ENCODE measurements at regions not wholly inside any gene's neighbourhood (a gene's known extent, or its start where the extent isn't known, plus 50 kb on each side); places are given as distances from the start of the nearest gene placed in this dataset.

- no peak for DNase-seq
These were observed 647.1 kb upstream of the ZWINT start for GRCh38 chr10:57008189-57008588.

- DNase-seq, result no peak
These were observed 630.6 kb upstream of the ZWINT start for GRCh38 chr10:56991591-56992069.

GRCh38 chr10:56975513-56975912 lies 614.5 kb upstream of the ZWINT start:
- DNase-seq, result no peak

GRCh38 chr10:56973766-56974165 lies 612.7 kb upstream of the ZWINT start:
- no peak for DNase-seq

- peak; percentile 5 for DNase-seq
These were observed 582.2 kb upstream of the ZWINT start for GRCh38 chr10:56943221-56943755.

GRCh38 chr10:56934515-56934914 lies 573.5 kb upstream of the ZWINT start:
- DNase-seq, result no peak

- peak; percentile 19 for DNase-seq
These were observed 567.7 kb upstream of the ZWINT start for GRCh38 chr10:56928714-56929113.

- DNase-seq, result no peak
These were observed 566.6 kb upstream of the ZWINT start for GRCh38 chr10:56927701-56928100.

GRCh38 chr10:56920601-56921261 lies 559.7 kb upstream of the ZWINT start:
- DNase-seq, result no peak

- no peak for DNase-seq
These were observed 551.0 kb upstream of the ZWINT start for GRCh38 chr10:56912043-56912442.

- DNase-seq, result no peak
These were observed 544.0 kb upstream of the ZWINT start for GRCh38 chr10:56905051-56905450.

- DNase-seq, result no peak
These were observed 541.5 kb upstream of the ZWINT start for GRCh38 chr10:56902554-56902953.

GRCh38 chr10:56895306-56895705 lies 534.2 kb upstream of the ZWINT start:
- no peak for DNase-seq

- DNase-seq, result peak; percentile 16
These were observed 520.2 kb upstream of the ZWINT start for GRCh38 chr10:56881218-56881617.

- DNase-seq, result peak; percentile 25
These were observed 519.5 kb upstream of the ZWINT start for GRCh38 chr10:56880606-56881005.

- DNase-seq, result no peak
These were observed 513.9 kb upstream of the ZWINT start for GRCh38 chr10:56874950-56875349.

GRCh38 chr10:56871160-56871668 lies 510.2 kb upstream of the ZWINT start:
- DNase-seq, result no peak

- no peak for DNase-seq
These were observed 506.2 kb upstream of the ZWINT start for GRCh38 chr10:56867236-56867635.

GRCh38 chr10:56856569-56856968 lies 495.5 kb upstream of the ZWINT start:
- DNase-seq, result no peak

GRCh38 chr10:56844978-56845529 lies 484.0 kb upstream of the ZWINT start:
- DNase-seq, result peak; percentile 9

GRCh38 chr10:56836659-56837058 lies 475.6 kb upstream of the ZWINT start:
- no peak for DNase-seq

GRCh38 chr10:56831681-56832080 lies 470.6 kb upstream of the ZWINT start:
- DNase-seq, result no peak

- DNase-seq, result no peak
These were observed 462.8 kb upstream of the ZWINT start for GRCh38 chr10:56823849-56824248.

GRCh38 chr10:56805022-56805421 lies 444.0 kb upstream of the ZWINT start:
- no peak for DNase-seq

Measured in tongue (tissue), 1 donor.